ENCODE measurements at regions not wholly inside any gene's neighbourhood (a gene's known extent, or its start where the extent isn't known, plus 50 kb on each side); places are given as distances from the start of the nearest gene placed in this dataset.

DNA sequence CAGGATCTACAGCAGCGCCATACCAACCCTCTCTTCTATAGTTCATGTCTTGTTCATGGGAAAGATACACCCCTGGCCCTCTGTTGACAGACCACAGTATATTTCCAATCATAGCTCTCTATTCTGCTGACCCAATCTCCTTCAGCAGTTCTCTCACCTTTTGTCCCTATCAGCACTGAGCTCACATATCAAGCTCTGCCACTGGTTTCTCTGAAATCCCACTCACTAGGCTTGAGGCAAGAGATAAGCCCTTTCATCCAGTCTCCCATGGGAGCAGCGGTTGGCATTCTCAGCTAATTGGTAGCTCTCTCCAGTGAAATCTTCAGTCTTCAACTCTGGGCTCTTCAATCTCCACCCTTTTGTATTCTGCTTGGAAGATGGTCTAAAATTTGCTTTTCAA, 313.4 kb downstream of the GJA1 start:
- TF ChIP-seq, protein P1, sequence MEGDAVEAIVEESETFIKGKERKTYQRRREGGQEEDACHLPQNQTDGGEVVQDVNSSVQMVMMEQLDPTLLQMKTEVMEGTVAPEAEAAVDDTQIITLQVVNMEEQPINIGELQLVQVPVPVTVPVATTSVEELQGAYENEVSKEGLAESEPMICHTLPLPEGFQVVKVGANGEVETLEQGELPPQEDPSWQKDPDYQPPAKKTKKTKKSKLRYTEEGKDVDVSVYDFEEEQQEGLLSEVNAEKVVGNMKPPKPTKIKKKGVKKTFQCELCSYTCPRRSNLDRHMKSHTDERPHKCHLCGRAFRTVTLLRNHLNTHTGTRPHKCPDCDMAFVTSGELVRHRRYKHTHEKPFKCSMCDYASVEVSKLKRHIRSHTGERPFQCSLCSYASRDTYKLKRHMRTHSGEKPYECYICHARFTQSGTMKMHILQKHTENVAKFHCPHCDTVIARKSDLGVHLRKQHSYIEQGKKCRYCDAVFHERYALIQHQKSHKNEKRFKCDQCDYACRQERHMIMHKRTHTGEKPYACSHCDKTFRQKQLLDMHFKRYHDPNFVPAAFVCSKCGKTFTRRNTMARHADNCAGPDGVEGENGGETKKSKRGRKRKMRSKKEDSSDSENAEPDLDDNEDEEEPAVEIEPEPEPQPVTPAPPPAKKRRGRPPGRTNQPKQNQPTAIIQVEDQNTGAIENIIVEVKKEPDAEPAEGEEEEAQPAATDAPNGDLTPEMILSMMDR (IDR thresholded peaks at IDR 0.05), result no peak
- TF ChIP-seq POLR2A (IDR thresholded peaks at IDR 0.05) (no peak), POLR2AphosphoS5 (IDR thresholded peaks at IDR 0.05) (no peak), EP300 (IDR thresholded peaks at IDR 0.05) (no peak)

All from suprapubic skin (tissue), 4 donors.